ENCODE measurements at regions not wholly inside any gene's neighbourhood (a gene's known extent, or its start where the extent isn't known, plus 50 kb on each side); places are given as distances from the start of the nearest gene placed in this dataset.

DNA sequence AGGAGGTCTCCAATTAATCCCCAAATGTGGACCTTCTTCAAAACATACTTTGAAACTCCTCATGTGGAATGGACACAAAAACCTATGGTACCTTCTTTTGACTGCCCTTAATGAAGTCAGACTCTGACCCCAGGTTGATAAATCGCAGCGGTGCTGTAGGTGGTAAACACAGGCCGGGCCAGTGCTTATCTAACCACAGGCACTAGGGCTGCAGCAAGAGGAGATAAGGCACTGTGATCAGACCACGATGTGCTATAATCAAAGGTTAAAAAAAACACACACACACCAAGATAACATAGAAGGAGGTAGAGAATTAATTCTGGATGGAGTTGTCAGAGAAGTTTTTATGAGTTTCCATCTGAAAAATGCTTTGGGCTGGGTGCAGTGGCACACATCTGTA, 52.3 kb upstream of the SIPA1L2 start:
- no peak overlapping the region for H3K4me3 Mint-ChIP-seq
- no peaks in the 10 kb centered on the region for H3K4me1 Mint-ChIP-seq
- TF ChIP-seq, protein P1, sequence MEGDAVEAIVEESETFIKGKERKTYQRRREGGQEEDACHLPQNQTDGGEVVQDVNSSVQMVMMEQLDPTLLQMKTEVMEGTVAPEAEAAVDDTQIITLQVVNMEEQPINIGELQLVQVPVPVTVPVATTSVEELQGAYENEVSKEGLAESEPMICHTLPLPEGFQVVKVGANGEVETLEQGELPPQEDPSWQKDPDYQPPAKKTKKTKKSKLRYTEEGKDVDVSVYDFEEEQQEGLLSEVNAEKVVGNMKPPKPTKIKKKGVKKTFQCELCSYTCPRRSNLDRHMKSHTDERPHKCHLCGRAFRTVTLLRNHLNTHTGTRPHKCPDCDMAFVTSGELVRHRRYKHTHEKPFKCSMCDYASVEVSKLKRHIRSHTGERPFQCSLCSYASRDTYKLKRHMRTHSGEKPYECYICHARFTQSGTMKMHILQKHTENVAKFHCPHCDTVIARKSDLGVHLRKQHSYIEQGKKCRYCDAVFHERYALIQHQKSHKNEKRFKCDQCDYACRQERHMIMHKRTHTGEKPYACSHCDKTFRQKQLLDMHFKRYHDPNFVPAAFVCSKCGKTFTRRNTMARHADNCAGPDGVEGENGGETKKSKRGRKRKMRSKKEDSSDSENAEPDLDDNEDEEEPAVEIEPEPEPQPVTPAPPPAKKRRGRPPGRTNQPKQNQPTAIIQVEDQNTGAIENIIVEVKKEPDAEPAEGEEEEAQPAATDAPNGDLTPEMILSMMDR (conservative IDR thresholded peaks at IDR 0.05) = no peak
- no peaks in the 10 kb centered on the region for H3K36me3 Mint-ChIP-seq (ENCODE audit: low read depth)
- H3K27me3 Mint-ChIP-seq (ENCODE audit: low read depth) = no peaks in the 10 kb centered on the region
- no peaks in the 10 kb centered on the region for H3K9me3 Mint-ChIP-seq
- H3K27ac Mint-ChIP-seq (ENCODE audit: unreplicated experiment) = no peak overlapping the region
- DNase-seq (ENCODE audit: low read depth, low spot score) = no peak

DNA sequence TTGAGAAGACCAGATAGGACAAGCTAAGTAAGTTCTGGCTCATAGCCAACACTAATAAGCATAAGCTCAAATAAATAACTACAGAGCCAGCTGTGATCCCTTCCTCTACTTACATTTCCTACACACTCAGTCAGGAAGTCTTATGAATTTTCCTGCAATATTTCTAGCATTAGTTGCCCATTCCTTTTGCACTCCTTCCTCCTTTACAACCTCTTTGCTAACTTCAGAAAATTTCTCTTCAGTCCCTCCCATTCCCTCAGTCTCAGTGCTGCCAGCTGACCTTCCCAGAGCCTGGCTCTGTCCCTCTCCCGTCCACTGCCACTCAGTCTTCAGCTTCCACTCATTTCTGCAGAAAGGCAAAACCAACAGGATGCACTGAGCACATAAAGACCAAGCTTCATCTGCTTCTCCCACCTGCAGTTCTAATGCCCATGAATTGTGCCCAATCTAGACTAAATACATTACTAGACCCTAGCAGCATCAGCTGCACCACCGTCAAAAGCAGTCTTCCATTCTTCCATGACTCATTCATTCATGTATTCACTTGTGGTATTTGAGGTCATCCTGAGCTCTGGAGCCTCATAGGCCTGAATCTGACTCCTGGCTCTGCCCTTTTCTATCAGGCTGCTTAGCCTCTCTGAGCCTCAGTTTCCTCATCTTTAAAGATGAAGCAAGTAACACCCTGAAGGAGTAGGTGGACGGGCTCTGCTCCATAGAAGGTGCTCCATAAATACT, 54.6 kb upstream of the SIPA1L2 start:
- Mint-ChIP-seq H3K27ac (ENCODE audit: unreplicated experiment) (no peak overlapping the region), H3K27me3 (ENCODE audit: low read depth) (no peaks in the 10 kb centered on the region), H3K9me3 (no peaks in the 10 kb centered on the region), H3K4me3 (no peak overlapping the region), H3K4me1 (no peaks in the 10 kb centered on the region), H3K36me3 (ENCODE audit: low read depth) (no peaks in the 10 kb centered on the region)
- TF ChIP-seq, protein P1 (conservative IDR thresholded peaks at IDR 0.05) = no peak
- no peak for DNase-seq (ENCODE audit: low read depth, low spot score)

DNA sequence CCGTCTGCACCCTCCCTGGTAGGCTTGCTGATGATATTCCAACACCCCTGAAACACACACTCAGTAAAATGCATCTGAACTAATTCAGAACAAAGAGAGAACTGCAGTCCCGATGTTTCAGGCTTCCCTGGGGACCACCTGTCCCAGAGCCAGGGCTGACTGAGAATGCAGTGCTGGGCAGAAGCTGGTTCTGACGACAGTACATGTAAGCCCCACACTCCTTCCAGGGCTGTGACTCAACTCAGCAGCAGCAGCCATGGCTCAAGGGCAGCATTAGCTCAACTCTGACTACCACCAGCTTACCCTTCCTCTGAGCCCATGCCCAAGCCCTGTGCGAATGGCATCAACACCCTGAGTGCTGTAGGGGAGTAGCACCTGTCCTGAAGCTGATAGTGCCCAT, 56.4 kb upstream of the SIPA1L2 start:
- Mint-ChIP-seq H3K9me3 (no peaks in the 10 kb centered on the region), H3K36me3 (ENCODE audit: low read depth) (no peaks in the 10 kb centered on the region), H3K4me1 (no peaks in the 10 kb centered on the region), H3K4me3 (no peak overlapping the region), H3K27ac (ENCODE audit: unreplicated experiment) (no peak overlapping the region), H3K27me3 (ENCODE audit: low read depth) (no peaks in the 10 kb centered on the region)
- TF ChIP-seq, protein P1 (conservative IDR thresholded peaks at IDR 0.05) = no peak
- DNase-seq (ENCODE audit: low read depth, low spot score) = no peak

DNA sequence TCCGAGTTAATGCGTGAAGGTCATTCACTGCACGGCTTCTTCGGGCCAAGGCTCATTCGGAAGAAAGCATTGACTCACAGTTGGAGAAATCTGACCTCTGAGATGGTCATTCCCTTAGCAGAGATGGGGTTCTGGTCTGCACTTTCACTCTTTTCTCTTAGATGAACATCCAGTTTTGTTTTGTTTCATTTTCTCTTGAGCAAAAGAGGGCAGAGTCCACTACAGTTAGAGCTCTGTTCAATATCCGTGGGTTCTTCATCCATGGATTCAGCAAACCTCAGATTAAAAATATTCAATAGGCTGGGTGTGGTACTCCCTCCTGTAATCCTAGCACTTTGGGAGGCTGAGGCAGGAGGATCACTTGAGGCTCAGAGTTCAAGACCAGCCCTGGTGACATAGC, 57.4 kb upstream of the SIPA1L2 start:
- H3K27me3 Mint-ChIP-seq (ENCODE audit: low read depth) = no peaks in the 10 kb centered on the region
- no peak overlapping the region for H3K27ac Mint-ChIP-seq (ENCODE audit: unreplicated experiment)

DNA sequence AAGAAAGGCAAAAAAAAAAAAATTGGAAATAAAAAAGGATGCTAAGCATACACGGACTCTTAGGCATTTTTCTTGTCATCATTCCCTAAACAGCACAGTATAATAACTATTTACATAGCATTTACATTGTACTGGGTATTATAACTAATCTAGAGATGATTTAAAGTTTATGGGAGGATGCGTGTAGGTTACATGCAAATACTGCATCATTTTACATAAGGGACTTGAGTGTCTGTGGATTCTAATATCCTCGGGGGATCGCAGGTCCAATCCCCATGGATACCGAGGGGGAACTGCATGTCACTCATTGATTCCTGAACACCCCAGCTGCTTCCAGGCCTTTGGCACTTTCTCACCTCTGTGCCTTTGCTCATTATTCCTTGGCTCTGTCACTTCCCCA, 57.8 kb upstream of the SIPA1L2 start:
- TF ChIP-seq, protein P1 (conservative IDR thresholded peaks at IDR 0.05) = no peak
- Mint-ChIP-seq H3K27ac (ENCODE audit: unreplicated experiment) (no peak overlapping the region), H3K36me3 (ENCODE audit: low read depth) (no peaks in the 10 kb centered on the region), H3K4me3 (no peak overlapping the region), H3K27me3 (ENCODE audit: low read depth) (peaks cover 3% of the 10 kb centered on the region), H3K4me1 (no peaks in the 10 kb centered on the region), H3K9me3 (no peaks in the 10 kb centered on the region)
- no peak for DNase-seq (ENCODE audit: low read depth, low spot score)

More for the DNA sequence above, 57.4 kb upstream of the SIPA1L2 start:
- Mint-ChIP-seq H3K4me3 (no peak overlapping the region), H3K36me3 (ENCODE audit: low read depth) (no peaks in the 10 kb centered on the region), H3K4me1 (no peaks in the 10 kb centered on the region), H3K9me3 (no peaks in the 10 kb centered on the region)
- TF ChIP-seq, protein P1 (conservative IDR thresholded peaks at IDR 0.05) = no peak
- no peak for DNase-seq (ENCODE audit: low read depth, low spot score)

All from neural crest cell (in vitro differentiated cells).